Smooth muscle cell (in vitro differentiated cells): ENCODE measurements at regions not wholly inside any gene's neighbourhood (a gene's known extent, or its start where the extent isn't known, plus 50 kb on each side); places are given as distances from the start of the nearest gene placed in this dataset.
"Not testable (repeated sequence)": the region's sequence is repeated elsewhere in the genome, so short reads cannot be mapped to it uniquely, and the experiment has no call there.

Experiments
- DNase-seq: peaks from one replicate; lab custom pipeline; 2025; ENCODE audit not compliant: unreplicated experiment; lab: John Stamatoyannopoulos, UW
- H2AFZ ChIP-seq: fragments of 200-600 bp; sonication (generic); 2 replicates; pipeline ENCODE4 v1.6.0; 2016; ENCODE audit warnings: antibody characterized with exemption, low read depth, mild to moderate bottlenecking
- H3F3A ChIP-seq: fragments of 200-600 bp; sonication (generic); 2 replicates; pipeline ENCODE4 v1.6.0; 2017; ENCODE audit warnings: antibody characterized with exemption, low read depth
- H3K27ac ChIP-seq: fragments of 200-600 bp; sonication (generic); 2 replicates; pipeline ENCODE4 v1.5.1; 2016; ENCODE audit warnings: low read depth, mild to moderate bottlenecking
- H3K27me3 ChIP-seq: fragments of 200-600 bp; sonication (generic); 2 replicates; pipeline ENCODE4 v1.6.1; 2016; ENCODE audit warnings: low read depth, mild to moderate bottlenecking
- H3K36me3 ChIP-seq: fragments of 200-600 bp; sonication (generic); 2 replicates; pipeline ENCODE4 v1.5.1; 2016; ENCODE audit warnings: low read depth
- H3K4me1 ChIP-seq: fragments of 200-600 bp; sonication (generic); 2 replicates; pipeline ENCODE4 v1.5.1; 2016; ENCODE audit warnings: low read depth
- H3K4me2 ChIP-seq: fragments of 200-600 bp; sonication (generic); 2 replicates; pipeline ENCODE4 v1.6.0; 2016; ENCODE audit warnings: mild to moderate bottlenecking
- H3K4me3 ChIP-seq: fragments of 200-600 bp; sonication (generic); 2 replicates; pipeline ENCODE4 v1.5.1; 2016; ENCODE audit warnings: mild to moderate bottlenecking
- H3K79me2 ChIP-seq: fragments of 200-600 bp; sonication (generic); 2 replicates; pipeline ENCODE4 v1.6.0; 2016; ENCODE audit warnings: low read depth, mild to moderate bottlenecking
- H3K9ac ChIP-seq: fragments of 200-600 bp; sonication (generic); 2 replicates; pipeline ENCODE4 v1.6.0; 2016; ENCODE audit warnings: low read depth
- H3K9me3 ChIP-seq: fragments of 200-600 bp; sonication (generic); replicated peaks from 2 replicates; pipeline ENCODE4 v1.5.1; 2016; ENCODE audit warnings: low read depth
- H4K20me1 ChIP-seq: fragments of 200-600 bp; sonication (generic); 2 replicates; pipeline ENCODE4 v1.6.0; 2016; ENCODE audit warnings: low read depth
- CTCF ChIP-seq: fragments of 200-600 bp; sonication (generic); IDR thresholded peaks from 2 replicates; pipeline ENCODE4 v1.5.1; 2017; ENCODE audit warnings: borderline replicate concordance, mild to moderate bottlenecking, antibody characterized with exemption; ENCODE audit not compliant: insufficient read depth, poor library complexity, severe bottlenecking
- WGBS: methylation state at CpG from one replicate; pipeline ENCODE4 v1.1.7; 2016; ENCODE audit warnings: low lambda C conversion rate; 5-methylcytosine and 5-hydroxymethylcytosine counted together

DNA sequence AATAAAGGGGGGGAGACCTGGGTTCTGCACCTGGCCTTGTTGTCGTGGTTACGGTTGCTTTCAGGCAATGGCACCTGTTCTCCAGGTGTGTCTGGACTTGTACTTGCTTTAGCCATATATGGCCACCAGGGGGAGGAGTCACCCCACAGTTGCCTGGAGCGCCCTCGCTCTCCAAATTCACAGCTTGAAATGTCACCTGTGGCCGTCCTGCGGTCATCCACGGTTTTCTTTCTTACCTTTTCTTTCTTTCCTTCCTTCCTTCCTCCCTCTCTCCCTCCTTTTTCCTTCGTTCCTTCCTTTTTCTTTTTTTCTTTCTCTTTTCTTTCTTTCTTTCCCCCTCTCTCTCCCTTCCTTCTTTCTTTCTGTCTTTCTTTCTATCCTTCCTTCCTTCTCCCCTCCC, 157.2 kb upstream of the ZNF92 start:
- H3K4me3 ChIP-seq, result no peak overlapping the region
- H3K27ac ChIP-seq, result no peak overlapping the region
- no peaks in the 10 kb centered on the region for H3K27me3 ChIP-seq
- H2AFZ ChIP-seq, result no peak overlapping the region
- H3K4me1 ChIP-seq, result no peaks in the 10 kb centered on the region
- 22% methylated on average over 8 of the region's 8 CpGs for WGBS
- no peaks in the 10 kb centered on the region for H4K20me1 ChIP-seq
- no peak overlapping the region for H3K9ac ChIP-seq
- H3K4me2 ChIP-seq, result no peak overlapping the region
- DNase-seq, result no peak
- H3F3A ChIP-seq, result no peaks in the 10 kb centered on the region
- H3K79me2 ChIP-seq, result no peaks in the 10 kb centered on the region
- H3K36me3 ChIP-seq, result no peaks in the 10 kb centered on the region
- no peaks in the 10 kb centered on the region for H3K9me3 ChIP-seq
- TF ChIP-seq CTCF, result peak; percentile 75

GRCh38 chr7:65213260-65213659, 160.4 kb upstream of the ZNF92 start:
- not testable (repeated sequence) for H3K9ac ChIP-seq, H3K9me3 ChIP-seq, H3K27me3 ChIP-seq, DNase-seq, H3K4me1 ChIP-seq, H3K79me2 ChIP-seq, H3F3A ChIP-seq, H4K20me1 ChIP-seq, H3K27ac ChIP-seq, H3K4me2 ChIP-seq, H2AFZ ChIP-seq, H3K4me3 ChIP-seq, H3K36me3 ChIP-seq
- WGBS, result 81% methylated on average over 1 of the region's 1 CpG

DNA sequence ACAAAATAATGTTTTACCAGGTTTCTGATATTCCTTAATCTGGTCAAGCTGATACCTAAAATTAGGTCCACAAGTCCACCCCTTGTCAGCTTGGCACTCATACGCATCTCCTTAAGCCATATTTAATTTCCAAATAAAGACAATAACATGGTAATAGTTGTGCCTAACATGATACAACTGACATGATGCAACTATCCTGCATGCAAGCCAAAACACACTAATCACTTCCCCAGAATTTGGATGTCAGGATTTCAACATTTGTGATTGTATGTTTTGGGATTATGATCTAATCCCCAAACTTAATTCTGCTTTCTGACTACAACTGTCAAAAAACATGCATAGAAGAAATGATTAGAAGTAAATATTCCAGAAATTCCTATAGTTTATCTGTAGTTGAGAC, 174.4 kb upstream of the ZNF92 start:
- not testable (repeated sequence) for H3K4me3 ChIP-seq, H3K27me3 ChIP-seq, H2AFZ ChIP-seq, H3K27ac ChIP-seq, H3K79me2 ChIP-seq, H3K4me2 ChIP-seq, H3K9ac ChIP-seq, H3K4me1 ChIP-seq, H3K9me3 ChIP-seq, H4K20me1 ChIP-seq, H3F3A ChIP-seq, DNase-seq, H3K36me3 ChIP-seq
- WGBS, result 92% methylated on average over 1 of the region's 1 CpG

GRCh38 chr7:65193334-65194058, 180.2 kb upstream of the ZNF92 start:
- not testable (repeated sequence) for H4K20me1 ChIP-seq, H3K4me1 ChIP-seq, H3K9me3 ChIP-seq, H3K27ac ChIP-seq, DNase-seq, H2AFZ ChIP-seq, H3K36me3 ChIP-seq, H3K4me3 ChIP-seq, H3F3A ChIP-seq, H3K27me3 ChIP-seq, H3K9ac ChIP-seq, H3K79me2 ChIP-seq, H3K4me2 ChIP-seq
- 80% methylated on average over 4 of the region's 8 CpGs for WGBS

DNA sequence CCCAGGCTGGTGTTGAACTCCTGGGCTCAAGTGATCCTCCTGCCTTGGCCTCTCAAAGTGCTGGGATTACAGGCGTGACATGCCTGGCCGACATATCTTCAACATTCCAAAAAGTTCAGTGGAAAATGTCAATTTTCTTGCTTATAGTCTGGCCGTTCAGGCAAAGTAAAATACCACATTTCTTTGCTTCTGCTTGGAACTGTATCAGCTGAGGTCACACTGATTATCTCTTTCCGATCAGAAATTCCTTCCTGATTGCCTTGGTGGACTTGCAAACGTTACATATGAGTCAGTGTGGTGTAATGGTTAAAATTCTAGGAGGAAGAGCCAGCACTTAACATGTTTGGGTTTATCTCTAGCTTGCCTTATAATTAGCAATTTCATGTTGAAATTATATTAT, 170.6 kb upstream of the ERV3-1 start:
- WGBS, result 45% methylated on average over 5 of the region's 5 CpGs
- H3F3A ChIP-seq, result not testable (repeated sequence)

DNA sequence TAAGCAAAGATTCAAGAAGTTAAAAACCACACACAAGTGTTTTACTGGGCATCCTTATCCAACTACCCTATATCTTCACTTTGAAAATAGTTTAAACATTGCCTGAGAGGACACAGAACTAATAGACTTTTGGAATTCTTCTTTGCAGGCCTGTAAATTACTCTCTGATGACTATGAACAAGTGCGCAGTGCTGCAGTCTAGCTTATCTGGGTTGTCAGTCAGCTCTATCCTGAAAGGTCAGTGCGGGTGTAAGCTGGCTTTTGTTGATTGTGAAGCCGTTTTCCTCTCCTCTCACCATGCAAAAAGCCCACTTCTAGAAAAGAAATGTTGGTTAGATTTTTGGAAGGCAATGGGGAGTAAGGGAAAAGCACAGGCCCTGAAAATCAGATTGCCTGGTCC, 143.6 kb upstream of the ERV3-1 start:
- H3K27ac ChIP-seq, H2AFZ ChIP-seq, H3K4me2 ChIP-seq, DNase-seq, H3K9me3 ChIP-seq, H3K36me3 ChIP-seq, H3K4me3 ChIP-seq, H3K27me3 ChIP-seq, H4K20me1 ChIP-seq, H3K79me2 ChIP-seq, H3K4me1 ChIP-seq, H3F3A ChIP-seq, H3K9ac ChIP-seq: not testable (repeated sequence)
- no CpG with 5 or more reads among the region's 3 CpGs for WGBS

More for the DNA sequence above, 170.6 kb upstream of the ERV3-1 start:
- H3K4me2 ChIP-seq, H3K9ac ChIP-seq, H3K79me2 ChIP-seq, H3K4me1 ChIP-seq, H4K20me1 ChIP-seq, H3K4me3 ChIP-seq, H3K9me3 ChIP-seq, H2AFZ ChIP-seq, H3K27ac ChIP-seq, H3K27me3 ChIP-seq, H3K36me3 ChIP-seq, DNase-seq: not testable (repeated sequence)

DNA sequence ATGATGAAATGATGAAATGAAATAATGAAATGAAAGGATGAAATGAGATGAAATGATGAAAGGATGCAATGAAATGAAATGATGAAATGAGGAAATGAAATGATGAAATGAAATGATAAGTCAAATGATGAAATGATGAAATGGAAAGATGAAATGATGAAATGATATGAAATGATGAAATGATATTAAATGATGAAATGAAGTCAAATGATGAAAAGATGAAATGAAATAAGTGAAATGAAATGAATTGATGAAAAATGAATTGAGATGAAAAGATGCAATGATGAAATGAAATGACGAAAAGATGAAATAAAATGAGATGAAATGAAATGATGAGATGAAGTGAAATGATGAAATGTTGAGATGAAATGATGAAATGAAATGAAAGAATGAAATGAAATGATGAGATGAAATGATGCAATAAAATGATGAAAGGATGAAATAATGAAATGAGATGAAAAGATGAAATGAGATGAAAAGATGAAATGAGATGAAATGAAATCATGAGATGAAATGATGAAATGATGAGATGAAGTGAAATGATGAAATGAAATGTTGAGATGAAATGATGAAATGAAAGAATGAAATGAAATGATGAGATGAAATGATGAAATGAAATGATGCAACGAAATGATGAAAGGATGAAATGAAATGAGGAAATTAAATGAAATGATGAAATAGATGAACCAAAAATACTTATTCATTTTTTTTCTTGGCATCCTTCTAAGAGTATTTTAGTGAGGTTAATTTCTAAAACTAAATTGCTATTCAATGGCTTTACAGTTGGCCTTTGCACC, 139.8 kb upstream of the ERV3-1 start:
- 89% methylated on average over 2 of the region's 2 CpGs for WGBS
- H3K27ac ChIP-seq, H2AFZ ChIP-seq, H3K4me1 ChIP-seq, H3K27me3 ChIP-seq, DNase-seq, H3K9me3 ChIP-seq, H3F3A ChIP-seq, H3K79me2 ChIP-seq, H4K20me1 ChIP-seq, H3K4me2 ChIP-seq, H3K4me3 ChIP-seq, H3K9ac ChIP-seq, H3K36me3 ChIP-seq: not testable (repeated sequence)

GRCh38 chr7:65145710-65146109, 139.2 kb upstream of the ERV3-1 start:
- H3K79me2 ChIP-seq, H3K4me3 ChIP-seq, H3K27me3 ChIP-seq, H3K9me3 ChIP-seq, H3K4me1 ChIP-seq, DNase-seq, H3K27ac ChIP-seq, H4K20me1 ChIP-seq, H3K4me2 ChIP-seq, H3K36me3 ChIP-seq, H2AFZ ChIP-seq, H3K9ac ChIP-seq, H3F3A ChIP-seq: not testable (repeated sequence)
